SU-DHL-6 (cell line): ENCODE measurements at regions not wholly inside any gene's neighbourhood (a gene's known extent, or its start where the extent isn't known, plus 50 kb on each side); places are given as distances from the start of the nearest gene placed in this dataset.

Experiments used
- H2AFZ ChIP-seq: fragments of 200-600 bp; sonication (generic); 2 replicates; pipeline ENCODE4 v1.6.1; 2014; ENCODE audit warnings: low read depth, mild to moderate bottlenecking, moderate library complexity, mixed read lengths, antibody characterized with exemption, low read length; ENCODE audit not compliant: severe bottlenecking
- H3F3A ChIP-seq: fragments of 200-600 bp; shearing (Covaris generic); 2 replicates; pipeline ENCODE4 v1.6.0; 2016; ENCODE audit warnings: antibody characterized with exemption, mild to moderate bottlenecking; ENCODE audit not compliant: insufficient read depth
- H3K27ac ChIP-seq: fragments of 200-600 bp; sonication (generic); 2 replicates; pipeline ENCODE4 v1.5.1; 2016; ENCODE audit warnings: low read depth, mild to moderate bottlenecking, low read length, moderate library complexity, mixed read lengths
- H3K27me3 ChIP-seq: fragments of 200-600 bp; sonication (generic), shearing (Covaris generic); 2 replicates; pipeline ENCODE4 v1.6.0; 2014; ENCODE audit warnings: mild to moderate bottlenecking, low read length
- H3K36me3 ChIP-seq: fragments of 200-600 bp; sonication (generic); 2 replicates; pipeline ENCODE4 v1.6.1; 2014; ENCODE audit warnings: mild to moderate bottlenecking, low read length, mixed read lengths
- H3K4me2 ChIP-seq: fragments of 300-600, 200-600 bp; shearing (Covaris generic), sonication (generic); 2 replicates; pipeline ENCODE4 v1.6.0; 2014; ENCODE audit warnings: low read length, low read depth, mild to moderate bottlenecking; ENCODE audit not compliant: poor library complexity, severe bottlenecking
- H3K4me3 ChIP-seq: fragments of 200-600 bp; sonication (generic); 2 replicates; pipeline ENCODE4 v1.5.1; 2014; ENCODE audit warnings: antibody characterized with exemption, low read length, mild to moderate bottlenecking, mixed read lengths; ENCODE audit not compliant: insufficient read depth, poor library complexity, severe bottlenecking
- H3K79me2 ChIP-seq: fragments of 200-600 bp; sonication (generic); 2 replicates; pipeline ENCODE4 v1.6.1; 2014; ENCODE audit warnings: mild to moderate bottlenecking, low read length, moderate library complexity; ENCODE audit not compliant: insufficient read depth
- H3K9ac ChIP-seq: fragments of 200-600 bp; sonication (generic); 2 replicates; pipeline ENCODE4 v1.7.0; 2014; ENCODE audit warnings: mild to moderate bottlenecking, low read length
- H3K9me2 ChIP-seq: fragments of 200-600 bp; sonication (generic); replicated peaks from 2 replicates; pipeline ENCODE4 v1.6.1; 2014; ENCODE audit warnings: low read length; ENCODE audit not compliant: insufficient read depth
- H3K9me3 ChIP-seq: fragments of 200-600 bp; sonication (generic); 2 replicates; pipeline ENCODE4 v1.6.1; 2014; ENCODE audit warnings: low read length, mixed read lengths; ENCODE audit not compliant: insufficient read depth
- H4K20me1 ChIP-seq: fragments of 200-600 bp; sonication (generic); 2 replicates; pipeline ENCODE4 v1.6.1; 2014; ENCODE audit warnings: low read depth, mild to moderate bottlenecking, antibody characterized with exemption, low read length, moderate library complexity, mixed read lengths
- EZH2phosphoT487 ChIP-seq: fragments of 200-600 bp; sonication (generic), shearing (Covaris generic); conservative IDR thresholded peaks from 2 replicates; pipeline ENCODE4 v1.6.1; 2018; ENCODE audit warnings: mild to moderate bottlenecking, antibody characterized with exemption, low read length, moderate library complexity, mixed read lengths
- TF ChIP-seq, protein P1 (sequence below): fragments of 200-600 bp; sonication (generic); IDR thresholded peaks from one replicate; pipeline ENCODE4 v1.5.1; 2017; ENCODE audit warnings: antibody characterized with exemption, mild to moderate bottlenecking, low read length, moderate library complexity; ENCODE audit not compliant: insufficient read depth, poor library complexity, severe bottlenecking

- Histone ChIP-seq H3K9me3 (no peaks in the 10 kb centered on the region), H3K79me2 (no peaks in the 10 kb centered on the region), H3K27me3 (no peaks in the 10 kb centered on the region), H3K27ac (no peak overlapping the region), H3K36me3 (no peaks in the 10 kb centered on the region), H3K4me2 (no peak overlapping the region), H3F3A (no peaks in the 10 kb centered on the region), H3K4me3 (no peak overlapping the region), H2AFZ (no peak overlapping the region), H4K20me1 (no peaks in the 10 kb centered on the region), H3K9me2 (no peaks in the 10 kb centered on the region), H3K9ac (no peak overlapping the region)
- TF ChIP-seq, protein P1, sequence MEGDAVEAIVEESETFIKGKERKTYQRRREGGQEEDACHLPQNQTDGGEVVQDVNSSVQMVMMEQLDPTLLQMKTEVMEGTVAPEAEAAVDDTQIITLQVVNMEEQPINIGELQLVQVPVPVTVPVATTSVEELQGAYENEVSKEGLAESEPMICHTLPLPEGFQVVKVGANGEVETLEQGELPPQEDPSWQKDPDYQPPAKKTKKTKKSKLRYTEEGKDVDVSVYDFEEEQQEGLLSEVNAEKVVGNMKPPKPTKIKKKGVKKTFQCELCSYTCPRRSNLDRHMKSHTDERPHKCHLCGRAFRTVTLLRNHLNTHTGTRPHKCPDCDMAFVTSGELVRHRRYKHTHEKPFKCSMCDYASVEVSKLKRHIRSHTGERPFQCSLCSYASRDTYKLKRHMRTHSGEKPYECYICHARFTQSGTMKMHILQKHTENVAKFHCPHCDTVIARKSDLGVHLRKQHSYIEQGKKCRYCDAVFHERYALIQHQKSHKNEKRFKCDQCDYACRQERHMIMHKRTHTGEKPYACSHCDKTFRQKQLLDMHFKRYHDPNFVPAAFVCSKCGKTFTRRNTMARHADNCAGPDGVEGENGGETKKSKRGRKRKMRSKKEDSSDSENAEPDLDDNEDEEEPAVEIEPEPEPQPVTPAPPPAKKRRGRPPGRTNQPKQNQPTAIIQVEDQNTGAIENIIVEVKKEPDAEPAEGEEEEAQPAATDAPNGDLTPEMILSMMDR = no peak
- TF ChIP-seq EZH2phosphoT487 = no peak
Observed at GRCh38 chr1:22374001-22374400, 77.7 kb upstream of the ZBTB40 start.

DNA sequence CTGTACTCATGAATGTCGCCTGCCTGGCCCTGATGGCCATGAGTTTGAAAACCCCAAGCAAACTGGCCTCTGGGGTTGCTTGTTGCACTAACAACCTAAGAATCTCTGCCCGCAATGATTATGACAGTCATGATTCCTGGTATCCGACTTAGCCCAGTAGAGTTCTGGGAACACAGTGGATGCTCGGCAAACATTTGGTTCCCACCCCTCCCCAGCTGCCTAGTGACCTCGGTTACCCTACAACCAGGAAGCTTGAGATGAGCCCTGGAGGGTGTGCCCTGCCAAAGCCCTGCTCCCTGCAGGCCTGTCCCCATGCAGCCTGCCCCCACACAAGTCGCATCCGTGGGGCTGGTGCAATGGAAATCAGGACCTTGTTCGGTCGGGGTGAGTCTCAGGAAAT is 76.0 kb upstream of the ZBTB40 start:
- TF ChIP-seq, protein P1 = no peak
- no peak for TF ChIP-seq EZH2phosphoT487
- no peaks in the 10 kb centered on the region for H3K27me3 ChIP-seq
- no peaks in the 10 kb centered on the region for H3K9me3 ChIP-seq
- no peak overlapping the region for H3K27ac ChIP-seq
- H3K36me3 ChIP-seq = no peaks in the 10 kb centered on the region
- no peak overlapping the region for H3K4me2 ChIP-seq
- no peaks in the 10 kb centered on the region for H4K20me1 ChIP-seq
- H3K4me3 ChIP-seq = no peak overlapping the region
- H3K9me2 ChIP-seq = no peaks in the 10 kb centered on the region
- H3K79me2 ChIP-seq = no peaks in the 10 kb centered on the region
- H3K9ac ChIP-seq = no peak overlapping the region
- H3F3A ChIP-seq = no peaks in the 10 kb centered on the region
- no peak overlapping the region for H2AFZ ChIP-seq

- no peaks in the 10 kb centered on the region for H3K9me2 ChIP-seq
- H3K79me2 ChIP-seq = no peaks in the 10 kb centered on the region
- no peak overlapping the region for H3K9ac ChIP-seq
- H4K20me1 ChIP-seq = no peaks in the 10 kb centered on the region
- no peak overlapping the region for H2AFZ ChIP-seq
- no peak overlapping the region for H3K27ac ChIP-seq
- H3F3A ChIP-seq = no peaks in the 10 kb centered on the region
- H3K27me3 ChIP-seq = no peaks in the 10 kb centered on the region
- H3K36me3 ChIP-seq = no peaks in the 10 kb centered on the region
- H3K4me2 ChIP-seq = no peak overlapping the region
- no peak overlapping the region for H3K4me3 ChIP-seq
- TF ChIP-seq, protein P1 = no peak
- TF ChIP-seq EZH2phosphoT487 = no peak
- no peaks in the 10 kb centered on the region for H3K9me3 ChIP-seq
Observed at GRCh38 chr1:22376001-22376400, 75.7 kb upstream of the ZBTB40 start.

DNA sequence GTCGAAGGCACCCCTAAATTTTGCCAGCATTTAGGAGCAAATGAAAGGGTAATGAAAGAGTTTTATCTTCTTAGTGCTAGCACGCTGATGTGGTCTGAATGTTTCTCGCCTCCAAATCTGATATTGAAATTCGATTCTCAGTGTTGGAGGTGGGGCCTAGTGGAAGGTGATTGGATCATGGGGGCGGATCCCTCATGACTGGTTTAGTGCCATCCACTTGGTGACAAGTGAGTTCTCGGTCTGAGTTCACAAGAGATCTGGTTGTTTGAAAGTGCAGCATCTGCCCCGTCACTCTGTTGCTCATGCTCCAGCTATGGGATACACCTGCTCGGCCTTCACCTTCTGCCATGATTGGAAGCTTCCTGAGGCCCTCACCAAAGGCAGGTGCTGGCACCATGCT is 75.1 kb upstream of the ZBTB40 start:
- Histone ChIP-seq H3K27ac (no peak overlapping the region), H3K27me3 (no peaks in the 10 kb centered on the region), H2AFZ (no peak overlapping the region), H4K20me1 (no peaks in the 10 kb centered on the region), H3K36me3 (no peaks in the 10 kb centered on the region), H3K4me3 (no peak overlapping the region), H3K79me2 (no peaks in the 10 kb centered on the region), H3K9me2 (no peaks in the 10 kb centered on the region), H3K4me2 (no peak overlapping the region), H3K9me3 (no peaks in the 10 kb centered on the region), H3F3A (no peaks in the 10 kb centered on the region), H3K9ac (no peak overlapping the region)
- TF ChIP-seq EZH2phosphoT487 = no peak
- TF ChIP-seq, protein P1 = no peak
